RCC 7860 (cell line): ENCODE measurements at regions not wholly inside any gene's neighbourhood (a gene's known extent, or its start where the extent isn't known, plus 50 kb on each side); places are given as distances from the start of the nearest gene placed in this dataset.
"Not testable (repeated sequence)": the region's sequence is repeated elsewhere in the genome, so short reads cannot be mapped to it uniquely, and the experiment has no call there.

Experiments used
- DNase-seq: peaks from one replicate; pipeline ENCODE4 v3.0.0-alpha.2; 2015; ENCODE audit warnings: low spot score
- FAIRE-seq: peaks from 2 replicates; lab custom pipeline; 2012; peaks lifted over from hg19 to GRCh38; lab: Jason Lieb, UNC

GRCh38 chr15:69755551-69756310 is 303.1 kb downstream of the RPLP1 start:
- FAIRE-seq (no peak), DNase-seq (peak; percentile 31)

DNA sequence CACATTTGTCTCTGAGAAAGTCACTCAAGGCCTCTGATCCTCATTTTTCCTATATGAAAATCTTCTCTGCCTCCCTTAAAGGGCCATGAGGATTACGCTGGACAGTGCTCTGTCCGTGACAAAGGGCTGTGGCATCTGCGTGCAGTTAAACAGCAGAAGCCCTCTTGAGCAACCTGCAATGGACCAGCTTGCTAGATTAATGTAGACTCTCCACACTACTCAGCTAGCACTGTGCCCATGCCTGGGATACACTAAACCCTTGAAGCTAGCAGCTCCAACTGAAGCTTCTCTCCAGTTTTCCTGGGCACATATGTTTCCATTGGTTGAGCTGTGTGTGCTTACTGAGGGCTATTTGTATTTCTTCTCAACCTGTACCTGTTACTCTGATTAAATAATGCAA is 303.8 kb downstream of the RPLP1 start:
- DNase-seq (no peak), FAIRE-seq (no peak)

DNA sequence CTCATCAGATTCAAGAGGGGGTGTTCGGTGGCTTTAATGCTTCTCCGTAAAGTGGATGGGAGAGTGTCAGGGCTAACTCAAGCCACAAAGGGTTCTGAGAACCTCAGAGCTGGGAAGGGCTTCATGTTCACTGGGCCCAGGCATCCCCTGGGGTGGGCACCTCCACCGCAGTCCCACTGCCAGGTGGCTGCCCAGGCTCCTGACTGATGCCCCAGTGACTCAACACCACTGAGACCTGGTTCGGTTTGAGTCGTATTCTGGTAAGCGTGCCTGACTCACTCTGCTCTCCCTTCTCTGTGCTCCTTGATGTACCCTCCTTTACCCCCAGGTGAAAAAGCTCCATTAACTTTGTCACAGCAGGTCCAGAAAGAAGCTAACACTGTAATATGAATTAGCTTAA is 304.6 kb downstream of the RPLP1 start:
- FAIRE-seq (no peak), DNase-seq (peak; percentile 15)

GRCh38 chr15:69758291-69758771 is 305.7 kb downstream of the RPLP1 start:
- DNase-seq: no peak
- FAIRE-seq: no peak

- FAIRE-seq: no peak
- DNase-seq: peak; percentile 64
These were observed 306.5 kb downstream of the RPLP1 start for GRCh38 chr15:69758810-69759790.

DNA sequence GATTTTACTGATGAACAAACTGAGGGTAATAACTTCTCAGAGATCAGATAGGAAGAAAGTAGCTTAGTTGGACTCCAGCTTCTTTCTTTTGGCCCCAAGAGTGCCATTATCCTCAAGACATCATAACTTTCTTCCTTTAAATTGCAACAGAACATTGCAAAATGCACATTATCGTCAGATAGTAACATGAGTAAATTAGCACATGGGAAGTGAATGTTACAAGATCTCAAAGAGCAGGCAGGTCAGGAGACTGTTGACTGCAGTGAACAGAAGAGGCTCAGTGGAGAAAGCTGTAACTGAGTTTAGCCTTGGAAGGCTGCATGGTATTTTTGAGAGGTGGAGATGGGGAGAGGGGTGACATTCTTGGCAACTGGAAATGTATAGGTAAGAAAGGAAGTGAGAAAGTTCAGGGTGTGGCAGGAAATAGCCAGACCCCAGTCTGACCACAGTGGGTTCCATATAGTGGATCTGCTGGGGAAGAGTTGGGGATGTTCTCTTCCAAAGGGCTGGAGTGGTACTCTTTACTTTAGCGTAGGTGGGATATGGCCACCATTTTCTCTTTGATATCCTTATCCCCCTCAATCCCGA is 307.7 kb downstream of the RPLP1 start:
- DNase-seq (no peak), FAIRE-seq (no peak)

GRCh38 chr15:69760890-69761568 is 308.4 kb downstream of the RPLP1 start:
- DNase-seq (peak; percentile 91), FAIRE-seq (peak; percentile 71)

GRCh38 chr15:69762373-69763148 is 309.9 kb downstream of the RPLP1 start:
- no peak for FAIRE-seq
- no peak for DNase-seq

- DNase-seq: no peak
- no peak for FAIRE-seq
These were observed 311.2 kb downstream of the RPLP1 start for GRCh38 chr15:69763831-69764230.

- FAIRE-seq (no peak), DNase-seq (no peak)
These were observed 313.5 kb downstream of the RPLP1 start for GRCh38 chr15:69766156-69766555.

DNA sequence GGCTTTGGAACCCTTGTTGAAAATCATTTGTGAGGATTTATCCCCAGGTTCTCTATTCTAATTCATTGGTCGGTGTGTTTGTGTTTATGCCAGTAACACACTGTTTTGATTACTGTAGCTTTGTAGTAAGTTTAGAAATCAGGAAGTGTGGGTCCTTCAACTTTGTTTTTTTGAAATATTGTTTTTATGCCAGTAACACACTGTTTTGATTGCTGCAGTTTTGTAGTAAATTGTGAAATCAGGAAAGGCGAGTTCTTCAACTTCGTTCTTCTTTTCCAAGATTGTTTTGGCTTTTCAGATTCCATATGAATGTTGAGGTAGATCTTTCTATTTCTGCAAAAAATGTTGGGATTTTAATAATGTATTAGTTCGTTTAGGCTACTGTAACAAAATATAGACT is 314.6 kb downstream of the RPLP1 start:
- FAIRE-seq (no peak), DNase-seq (no peak)

DNA sequence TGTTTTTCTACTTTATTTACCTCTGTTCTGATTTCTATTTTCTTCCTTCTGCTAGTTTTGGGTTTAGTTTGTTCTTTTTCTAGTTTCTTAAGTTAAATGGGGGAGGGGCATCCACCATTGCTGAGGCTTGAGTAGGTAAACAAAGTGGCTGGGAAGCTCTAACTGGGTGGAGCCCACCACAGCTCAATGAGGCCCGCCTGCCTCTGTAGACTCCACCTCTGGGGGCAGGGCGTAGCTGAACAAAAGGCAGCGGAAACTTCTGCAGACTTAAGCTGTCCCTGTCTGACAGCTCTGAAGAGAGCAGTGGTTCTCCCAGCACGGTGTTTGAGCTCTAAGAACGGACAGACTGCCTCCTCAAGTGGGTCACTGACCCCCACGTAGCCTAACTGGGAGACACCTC is 316.7 kb downstream of the RPLP1 start:
- not testable (repeated sequence) for FAIRE-seq

GRCh38 chr15:69774258-69774657 is 321.6 kb downstream of the RPLP1 start:
- FAIRE-seq, DNase-seq: not testable (repeated sequence)

More for the DNA sequence above, 316.7 kb downstream of the RPLP1 start:
- not testable (repeated sequence) for DNase-seq

- not testable (repeated sequence) for DNase-seq, FAIRE-seq
These were observed 322.1 kb downstream of the RPLP1 start for GRCh38 chr15:69774711-69775110.

DNA sequence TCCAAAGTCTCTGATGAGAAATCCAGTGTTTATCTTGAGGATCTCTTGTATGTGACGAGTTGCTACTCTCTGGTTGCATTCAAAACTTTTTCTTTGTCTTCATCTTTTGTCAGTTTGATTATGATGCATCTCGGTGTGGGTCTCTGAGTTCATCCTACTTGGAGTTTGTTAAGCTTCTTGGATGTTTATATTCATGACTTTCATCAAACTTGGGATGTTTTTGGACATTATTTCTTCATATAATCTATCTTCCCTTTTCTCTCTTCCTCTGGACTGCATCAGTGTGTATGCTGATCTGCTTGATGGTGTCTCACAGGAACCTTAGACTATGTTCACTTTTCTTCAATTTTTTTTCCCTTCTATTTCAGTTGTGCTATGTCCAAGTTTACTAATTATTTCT is 320.4 kb downstream of the TLE3 start:
- no peak for FAIRE-seq
- DNase-seq: no peak

DNA sequence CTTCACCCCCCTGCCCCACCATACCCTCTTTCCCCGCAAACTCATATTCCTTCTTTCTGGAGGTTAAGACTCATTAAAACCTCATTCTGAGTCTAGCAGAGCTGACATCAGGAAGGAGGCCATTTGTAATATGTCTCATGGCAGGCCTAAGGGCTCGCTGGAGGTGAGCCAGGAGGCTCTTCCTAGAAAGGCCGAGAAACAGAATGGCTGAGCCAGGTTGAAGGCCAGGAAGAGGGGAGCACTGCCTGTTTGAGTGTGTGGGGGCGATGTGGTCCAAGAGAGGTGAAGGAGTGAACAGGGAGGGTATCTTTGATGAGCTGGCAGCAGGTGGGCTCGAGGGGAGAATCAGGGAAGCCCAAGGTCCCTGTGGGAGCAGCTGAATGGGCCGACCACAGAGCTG is 317.3 kb downstream of the TLE3 start:
- no peak for DNase-seq
- no peak for FAIRE-seq

DNA sequence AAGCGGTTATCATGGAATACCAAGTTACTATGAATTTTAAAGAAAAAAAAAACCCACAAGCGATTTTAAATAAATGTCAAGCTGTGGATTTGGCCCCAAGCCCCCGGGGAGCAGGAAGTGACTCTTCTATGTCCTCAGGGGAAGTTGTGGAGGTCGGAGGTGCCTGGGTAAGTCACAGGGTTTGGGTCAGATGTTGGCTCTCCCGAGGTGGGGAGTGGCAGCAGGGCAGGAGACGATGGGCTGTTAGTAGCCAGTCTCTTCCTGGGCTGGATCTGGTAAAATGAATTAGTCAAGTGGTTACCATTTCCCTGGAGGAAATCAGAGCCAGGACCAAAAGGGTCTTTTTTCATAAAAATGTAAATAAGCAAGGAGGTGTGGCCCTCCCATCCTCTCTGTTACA is 316.7 kb downstream of the TLE3 start:
- DNase-seq (no peak), FAIRE-seq (no peak)

GRCh38 chr15:69781411-69782125 is 316.1 kb downstream of the TLE3 start:
- FAIRE-seq (no peak), DNase-seq (no peak)

GRCh38 chr15:69782139-69782658 is 315.5 kb downstream of the TLE3 start:
- DNase-seq (no peak), FAIRE-seq (no peak)
